Activated naive CD4-positive, alpha-beta T cell treated with anti-CD3 and anti-CD28 coated beads, Interleukin-2, amount 50 U/mL, for 72 hours (primary cell): ENCODE measurements at regions not wholly inside any gene's neighbourhood (a gene's known extent, or its start where the extent isn't known, plus 50 kb on each side); places are given as distances from the start of the nearest gene placed in this dataset.
A peak's percentile ranks its signal among the peaks of the same experiment; 100 is the strongest.
"Not testable (repeated sequence)": the region's sequence is repeated elsewhere in the genome, so short reads cannot be mapped to it uniquely, and the experiment has no call there.

Experiments used
- ATAC-seq, 2 donors: fragments of 150-1000 bp; cut with Tn5 transposase; 2 replicates each; pipeline ENCODE4 v1.10.0; 2021; ENCODE audit warnings: mild to moderate bottlenecking in 2 of 2, moderate library complexity in 2 of 2
- DNase-seq, 2 donors: peaks; one replicate each; pipeline ENCODE4 v3.0.0; 2021 to 2022; ENCODE audit warnings: low spot score in 2 of 2
- H3K27ac Mint-ChIP-seq, 2 donors: one replicate each; pipeline ENCODE4 v1.8.0; 2022; ENCODE audit warnings: mild to moderate bottlenecking in 2 of 2, mixed read lengths in 2 of 2
- H3K36me3 Mint-ChIP-seq, 2 donors: one replicate each; pipeline ENCODE4 v1.8.0; 2022; ENCODE audit warnings: mixed read lengths in 2 of 2
- H3K9me3 Mint-ChIP-seq, 2 donors: one replicate each; pipeline ENCODE4 v1.8.0; 2022; ENCODE audit warnings: mixed read lengths in 2 of 2

DNA sequence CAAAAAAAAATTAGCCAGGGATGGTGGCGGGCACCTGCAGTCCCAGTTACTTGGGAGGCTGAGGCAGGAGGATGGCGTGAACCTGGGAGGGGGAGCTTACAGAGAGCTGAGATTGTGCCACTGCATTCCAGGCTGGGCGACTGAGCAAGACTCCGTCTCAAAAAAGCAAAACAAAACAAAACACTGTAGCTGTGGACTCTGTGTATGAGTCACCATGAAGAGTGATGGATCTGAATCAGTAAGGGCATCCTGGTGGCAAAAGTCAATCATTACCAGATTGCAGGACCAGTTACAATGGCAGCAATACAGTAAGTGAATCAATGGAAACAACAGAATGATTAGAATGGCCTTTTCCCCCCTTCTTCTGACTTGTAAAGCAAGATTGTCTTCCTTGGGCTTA, 113.7 kb upstream of the CCDC180 start:
- not testable (repeated sequence) for H3K27ac Mint-ChIP-seq

DNA sequence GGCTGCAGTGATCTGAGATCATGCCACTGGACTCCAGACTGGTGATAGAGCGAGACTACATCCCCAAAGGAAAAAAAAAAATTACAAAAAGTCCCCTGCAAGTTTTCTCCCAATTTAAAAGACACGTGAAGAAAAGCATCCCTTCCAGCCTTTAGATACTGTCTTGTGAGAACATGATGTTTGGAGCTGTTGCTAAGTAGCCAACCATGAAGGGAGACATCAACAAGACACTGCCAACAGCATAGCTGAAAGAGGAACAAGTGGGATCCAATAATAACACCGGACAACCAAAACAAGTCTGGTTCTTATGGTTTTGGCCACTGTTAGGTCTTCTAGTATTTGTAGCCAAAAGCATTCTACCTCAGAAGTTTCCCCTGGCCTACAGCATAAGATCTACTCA, 118.9 kb upstream of the CCDC180 start:
- Mint-ChIP-seq H3K27ac (no peak overlapping the region), H3K36me3 (peaks cover 0 to 6% of the 10 kb centered on the region in 2 donors), H3K9me3 (no peaks in the 10 kb centered on the region)
- DNase-seq, result no peak
- ATAC-seq, result no peak

More for the DNA sequence above, 113.7 kb upstream of the CCDC180 start:
- DNase-seq, H3K9me3 Mint-ChIP-seq, H3K36me3 Mint-ChIP-seq: not testable (repeated sequence)
- peak in 1 of 2 donors; percentile 57 for ATAC-seq

DNA sequence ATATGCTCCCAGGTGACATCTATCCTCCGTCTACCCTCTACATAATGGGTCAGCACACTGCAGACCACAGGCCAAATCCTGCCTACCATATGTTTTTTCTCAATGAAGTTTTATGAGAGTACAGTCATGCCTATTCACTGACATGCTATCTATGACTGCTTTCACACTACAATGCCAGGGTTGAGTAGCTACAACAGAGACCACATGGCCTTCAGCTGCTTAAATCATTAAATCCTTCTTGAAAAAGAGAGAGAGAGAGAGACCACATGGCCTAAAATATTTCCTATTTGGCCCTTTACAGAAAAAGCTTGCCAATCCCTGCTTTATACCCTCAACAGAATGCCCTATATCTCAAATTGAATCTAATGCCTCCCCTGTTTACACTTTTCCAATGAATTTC, 119.8 kb upstream of the CCDC180 start:
- H3K27ac Mint-ChIP-seq, H3K9me3 Mint-ChIP-seq, DNase-seq, H3K36me3 Mint-ChIP-seq, ATAC-seq: not testable (repeated sequence)

DNA sequence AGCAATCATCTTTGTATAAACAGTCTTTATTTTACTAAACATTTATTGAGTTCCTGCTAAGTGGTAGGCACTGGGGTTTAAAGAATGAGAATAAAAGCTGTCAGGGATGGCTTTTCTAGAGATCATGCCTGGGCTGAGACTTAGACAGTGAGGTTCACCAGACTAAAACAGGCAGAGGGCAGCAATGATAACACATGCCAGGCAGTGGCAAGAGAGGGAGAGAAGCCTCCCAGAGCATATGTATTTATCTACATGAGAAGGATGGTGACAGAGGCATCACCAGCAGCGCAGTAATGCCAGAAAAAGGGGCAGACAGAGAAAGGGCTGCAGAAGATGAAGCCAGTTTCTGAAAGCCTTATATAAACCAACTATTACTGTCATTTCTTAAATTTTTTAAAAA, 121.0 kb upstream of the CCDC180 start:
- Mint-ChIP-seq H3K9me3 (no peaks in the 10 kb centered on the region), H3K36me3 (no peaks in the 10 kb centered on the region), H3K27ac (no peak overlapping the region)
- DNase-seq (no peak), ATAC-seq (no peak)

DNA sequence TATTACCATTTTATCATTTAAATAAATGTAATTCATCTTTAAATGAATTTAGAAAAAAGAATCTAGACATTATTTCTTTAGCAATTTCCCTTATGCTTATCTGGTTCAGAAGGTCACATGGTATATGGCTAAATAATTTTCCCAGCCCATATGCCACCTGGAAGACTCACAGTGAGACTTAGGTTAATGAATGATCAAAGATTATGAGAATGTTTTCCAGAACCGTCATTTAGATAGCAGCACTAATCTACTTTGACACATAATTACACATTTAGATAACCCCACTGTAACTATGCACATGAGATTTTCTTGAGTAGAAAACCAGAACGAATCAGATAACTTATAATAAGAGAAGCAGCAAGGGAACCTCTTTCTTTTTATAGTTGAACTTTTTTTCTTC, 124.9 kb upstream of the CCDC180 start:
- H3K36me3 Mint-ChIP-seq, H3K9me3 Mint-ChIP-seq, H3K27ac Mint-ChIP-seq, ATAC-seq, DNase-seq: not testable (repeated sequence)

DNA sequence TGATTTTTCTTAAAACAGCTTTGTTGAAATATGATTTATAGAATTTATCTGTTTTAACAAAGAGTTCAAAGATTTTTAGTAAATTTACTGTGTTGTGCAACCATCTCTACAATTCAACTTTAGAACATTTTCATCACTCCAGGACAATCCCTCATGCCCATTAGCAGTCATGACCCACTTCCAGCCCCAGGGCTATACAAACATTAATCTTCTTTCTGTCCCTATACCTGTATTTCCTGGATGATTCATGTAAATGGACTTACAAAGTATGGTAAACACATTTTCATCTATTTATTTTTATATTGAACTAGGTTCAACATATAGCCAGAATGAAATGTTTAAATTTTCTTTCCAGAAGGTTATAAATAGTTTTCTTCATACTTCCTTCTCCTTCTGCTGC, 127.8 kb upstream of the CCDC180 start:
- DNase-seq (no peak), ATAC-seq (no peak)
- Mint-ChIP-seq H3K27ac (no peak overlapping the region), H3K36me3 (peaks cover 0 to 2% of the 10 kb centered on the region in 2 donors), H3K9me3 (peaks cover 0 to under 1% of the 10 kb centered on the region in 2 donors)

DNA sequence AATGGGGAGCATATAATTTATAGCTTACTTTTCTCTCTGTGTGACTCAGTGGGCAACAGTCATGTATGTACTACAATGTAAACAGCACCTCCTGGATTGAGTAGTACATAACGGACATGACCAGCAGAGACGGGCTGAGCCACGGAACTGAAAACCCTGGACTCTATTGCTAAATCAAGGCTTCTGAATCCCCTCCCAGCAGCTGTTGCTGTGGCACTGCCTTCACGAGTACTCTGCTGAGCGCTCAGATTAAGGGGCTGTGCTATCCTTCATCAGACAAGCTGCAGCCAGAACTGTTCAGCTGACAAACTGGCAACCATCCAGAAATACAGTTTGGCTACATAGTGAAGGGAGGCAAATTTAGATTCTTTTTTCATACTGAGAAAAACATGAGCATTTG, 131.3 kb upstream of the CCDC180 start:
- ATAC-seq (peak in 1 of 2 donors; percentile 26), DNase-seq (no peak)
- Mint-ChIP-seq H3K27ac (no peak overlapping the region), H3K36me3 (peaks cover 4 to 9% of the 10 kb centered on the region in 2 donors), H3K9me3 (peaks cover 6 to 7% of the 10 kb centered on the region in 2 donors)

DNA sequence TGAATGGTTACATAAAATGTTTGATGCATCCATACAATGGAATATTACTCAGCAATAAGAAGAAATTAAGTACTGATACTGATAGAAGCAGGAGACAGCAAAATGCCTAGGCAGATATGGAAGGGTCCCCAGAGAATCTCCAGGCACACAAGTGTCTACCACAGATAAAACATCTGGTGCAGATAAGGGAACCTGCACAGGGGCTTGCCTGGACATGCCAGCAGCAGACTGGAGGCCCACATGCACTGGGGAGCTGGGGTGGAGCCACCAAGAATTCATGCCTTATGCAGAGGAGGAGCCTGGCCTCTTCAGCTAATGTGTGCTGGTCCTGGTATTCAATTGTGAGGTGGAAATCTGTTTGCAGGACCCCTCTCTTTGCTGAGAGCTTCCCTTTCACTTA, 129.2 kb upstream of the CTSV start:
- H3K9me3 Mint-ChIP-seq, DNase-seq, H3K36me3 Mint-ChIP-seq, ATAC-seq: not testable (repeated sequence)
- peak overlapping the region in 1 of 2 donors; percentile 36 for H3K27ac Mint-ChIP-seq

DNA sequence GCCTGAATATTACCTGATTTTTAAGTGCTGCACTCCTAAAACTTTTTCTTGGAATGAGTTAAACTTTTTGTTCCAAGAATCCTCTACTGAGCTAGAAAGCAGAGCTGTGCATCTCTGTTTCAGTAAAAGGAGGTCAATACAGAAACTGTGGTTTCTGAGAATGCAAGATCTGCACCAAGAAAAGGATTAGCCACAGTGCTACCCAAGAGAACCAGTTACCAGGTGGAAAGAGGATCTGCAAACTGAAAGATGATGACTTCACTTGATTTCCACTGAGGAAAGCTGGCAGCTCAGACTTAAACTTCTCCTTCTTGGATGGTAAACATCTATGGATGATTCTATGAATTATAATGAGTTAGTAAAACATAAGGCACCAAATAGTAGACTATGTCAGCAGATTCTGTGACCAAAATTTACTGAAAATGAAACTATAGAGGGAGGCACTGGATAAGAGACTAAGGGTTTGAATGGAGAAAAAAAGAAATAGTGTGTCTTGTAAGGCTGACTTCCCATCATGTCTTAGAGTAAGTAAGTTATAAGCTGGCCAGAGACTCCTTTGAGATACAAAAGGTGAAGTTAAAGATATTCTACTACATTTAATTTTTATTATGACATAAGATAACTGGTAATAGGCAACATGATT, 127.7 kb upstream of the CTSV start:
- not testable (repeated sequence) for H3K36me3 Mint-ChIP-seq, DNase-seq, H3K27ac Mint-ChIP-seq, H3K9me3 Mint-ChIP-seq, ATAC-seq

DNA sequence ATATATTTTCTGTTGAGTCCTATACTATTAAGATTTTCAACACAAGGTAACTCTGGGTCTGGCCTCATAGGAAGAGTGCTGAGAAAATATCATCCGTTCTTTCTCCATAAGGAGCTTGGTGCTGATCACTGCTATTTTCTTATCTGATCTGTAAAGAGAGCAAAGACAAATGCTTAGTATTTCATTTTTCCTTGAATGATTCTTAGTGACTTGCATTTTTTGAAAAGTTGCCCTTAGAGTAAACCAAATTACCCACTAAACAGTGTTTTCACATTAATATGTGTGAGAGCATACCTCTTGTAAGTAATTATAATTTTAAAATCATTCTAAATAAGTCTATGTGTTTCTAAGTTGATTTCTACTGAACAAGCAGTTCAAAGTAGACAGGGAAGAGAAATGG, 121.3 kb upstream of the CTSV start:
- Mint-ChIP-seq H3K27ac (no peak overlapping the region), H3K36me3 (no peaks in the 10 kb centered on the region), H3K9me3 (no peaks in the 10 kb centered on the region)
- DNase-seq (no peak), ATAC-seq (no peak)

DNA sequence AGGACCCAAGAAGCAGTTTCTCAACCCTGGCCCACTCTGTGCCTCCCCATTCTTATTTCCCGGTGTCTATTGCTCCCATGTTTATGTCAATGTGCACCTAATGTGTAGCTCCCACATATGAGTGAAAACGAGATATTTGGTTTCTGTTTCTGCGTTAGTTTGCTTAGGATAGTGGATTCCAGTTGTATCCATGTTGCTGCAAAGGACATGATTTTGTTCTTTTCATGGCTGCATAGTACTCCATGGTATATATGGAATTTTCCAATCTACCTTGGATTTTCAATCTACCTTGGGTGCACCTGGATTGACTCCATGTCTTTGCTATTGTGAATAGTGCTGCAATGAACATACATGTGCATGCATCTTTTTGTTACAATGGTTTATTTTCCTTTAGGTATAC, 119.8 kb upstream of the CTSV start:
- DNase-seq, H3K36me3 Mint-ChIP-seq, ATAC-seq: not testable (repeated sequence)

DNA sequence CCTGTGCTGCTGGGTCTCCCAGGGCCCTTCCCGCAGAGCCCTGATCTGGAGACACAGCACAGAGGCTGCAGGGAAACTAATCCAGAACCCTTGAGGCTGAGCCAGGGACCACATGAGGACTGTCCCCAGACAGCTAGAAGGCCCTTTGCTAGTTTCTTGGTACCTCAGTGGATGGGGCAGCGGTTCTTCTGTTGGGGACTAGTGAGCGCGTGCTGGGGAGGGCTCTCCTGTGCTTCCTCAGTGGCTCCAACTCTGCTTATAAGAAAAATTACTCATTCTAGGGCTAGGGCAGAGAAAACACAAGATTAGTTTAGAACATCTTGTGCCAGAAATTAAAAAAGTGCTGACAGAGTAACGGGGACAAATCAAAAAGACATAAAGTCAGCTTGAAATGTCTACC, 116.5 kb upstream of the CTSV start:
- not testable (repeated sequence) for DNase-seq, H3K9me3 Mint-ChIP-seq, H3K27ac Mint-ChIP-seq, ATAC-seq, H3K36me3 Mint-ChIP-seq

More for the DNA sequence above, 119.8 kb upstream of the CTSV start:
- not testable (repeated sequence) for H3K9me3 Mint-ChIP-seq, H3K27ac Mint-ChIP-seq

DNA sequence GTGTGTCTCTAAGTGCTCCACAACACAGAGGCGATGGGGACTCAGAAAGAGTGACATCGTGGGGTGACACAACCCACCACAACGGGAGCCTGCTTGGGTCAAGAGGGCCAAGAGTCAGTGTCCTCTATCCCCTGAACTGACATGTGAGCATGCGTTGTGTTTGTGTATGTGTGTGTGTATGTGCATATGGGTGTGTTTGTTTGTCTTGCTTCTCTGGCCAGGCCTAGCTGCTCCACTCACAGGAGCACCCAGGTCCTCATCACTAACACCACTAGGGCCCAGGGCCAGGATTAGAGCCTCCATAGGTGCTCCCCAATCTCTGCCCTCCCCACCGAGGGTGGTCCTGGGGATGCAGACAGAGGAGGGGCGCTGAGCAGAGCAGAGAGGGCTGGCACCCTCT, 115.0 kb upstream of the CTSV start:
- ATAC-seq, result no peak
- Mint-ChIP-seq H3K36me3 (peaks cover 0 to 4% of the 10 kb centered on the region in 2 donors), H3K9me3 (no peaks in the 10 kb centered on the region)

DNA sequence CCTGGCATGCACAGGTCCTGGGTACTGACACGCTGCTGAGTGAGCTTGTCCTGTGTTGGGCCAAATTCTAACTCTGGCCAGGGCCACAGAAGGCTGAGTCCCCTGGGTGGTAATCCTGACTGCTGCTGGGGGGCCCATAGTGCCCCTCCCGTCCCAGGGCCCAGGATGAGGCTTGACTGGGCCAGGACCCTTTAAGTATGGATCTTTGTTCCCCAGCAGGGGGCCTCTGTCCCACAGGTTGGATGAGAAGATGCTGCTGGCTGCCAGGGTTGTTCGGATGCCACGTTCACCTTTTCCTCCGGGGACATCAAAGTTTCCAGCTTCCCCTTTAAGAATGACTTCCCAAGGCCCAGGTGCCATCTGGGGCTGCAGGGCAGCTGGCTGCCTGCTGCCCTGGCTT, 114.2 kb upstream of the CTSV start:
- H3K36me3 Mint-ChIP-seq, DNase-seq, H3K9me3 Mint-ChIP-seq, ATAC-seq: not testable (repeated sequence)
- H3K27ac Mint-ChIP-seq, result peak overlapping the region in 1 of 2 donors; percentile 79

More for the DNA sequence above, 115.0 kb upstream of the CTSV start:
- no peak overlapping the region for H3K27ac Mint-ChIP-seq
- no peak for DNase-seq

DNA sequence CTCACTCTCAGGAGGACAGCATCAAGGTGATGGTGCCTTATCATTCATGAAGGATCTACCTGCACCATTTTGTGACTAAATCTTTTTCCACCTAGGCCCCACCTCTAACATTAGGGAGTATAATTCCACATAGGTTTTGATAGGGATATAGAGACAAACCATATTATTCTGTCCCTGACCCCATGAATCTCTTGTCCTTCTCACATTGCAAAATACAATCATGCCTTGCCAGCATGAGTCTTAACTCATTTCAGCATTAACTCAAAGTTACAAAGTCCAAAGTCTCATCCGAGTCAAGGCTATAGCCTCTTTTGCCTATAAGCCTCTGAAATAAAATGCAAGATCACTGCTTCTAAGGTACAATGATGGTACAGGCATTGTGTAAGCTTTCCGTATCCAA, 111.5 kb upstream of the CTSV start:
- ATAC-seq, H3K27ac Mint-ChIP-seq, DNase-seq, H3K36me3 Mint-ChIP-seq, H3K9me3 Mint-ChIP-seq: not testable (repeated sequence)

DNA sequence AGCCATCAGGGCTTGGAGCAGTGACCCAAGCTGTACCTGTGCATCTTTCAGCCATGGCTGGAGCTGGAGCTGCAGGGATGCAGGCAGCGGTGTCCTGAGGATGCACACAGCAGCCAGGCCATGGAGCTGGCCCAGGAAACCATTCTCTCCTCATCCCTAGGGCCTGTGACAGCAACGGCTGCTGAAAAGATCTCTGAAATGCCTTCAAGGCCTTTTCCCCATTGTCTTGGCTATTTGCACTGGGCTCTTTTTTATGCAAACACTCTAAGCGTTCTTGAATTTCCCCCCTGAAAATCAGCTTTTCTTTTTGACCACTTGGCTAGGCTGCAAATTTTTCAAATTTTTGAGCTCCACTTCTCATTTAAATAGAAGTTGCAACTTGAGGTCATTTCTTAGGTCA, 109.5 kb upstream of the CTSV start:
- H3K36me3 Mint-ChIP-seq, H3K9me3 Mint-ChIP-seq, ATAC-seq, DNase-seq, H3K27ac Mint-ChIP-seq: not testable (repeated sequence)

DNA sequence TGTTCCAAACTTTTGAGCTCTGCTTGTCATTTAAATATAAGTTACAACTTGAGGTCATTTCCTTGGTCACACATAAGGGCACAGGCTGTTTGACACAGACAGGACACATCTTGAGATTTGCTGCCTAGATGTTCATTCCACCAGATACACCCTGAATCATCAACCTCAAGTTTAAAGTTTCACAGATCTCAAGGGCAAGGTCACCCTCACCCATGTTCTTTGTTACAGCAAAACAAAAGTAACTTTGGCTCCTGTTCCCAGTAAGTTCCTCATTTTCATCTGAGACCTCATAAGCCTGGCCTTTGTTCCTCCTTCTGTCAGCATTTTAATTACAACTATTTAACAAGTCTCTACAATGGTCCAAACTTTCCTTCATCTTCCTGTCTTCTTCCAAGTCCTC, 106.7 kb upstream of the CTSV start:
- DNase-seq, ATAC-seq: not testable (repeated sequence)

DNA sequence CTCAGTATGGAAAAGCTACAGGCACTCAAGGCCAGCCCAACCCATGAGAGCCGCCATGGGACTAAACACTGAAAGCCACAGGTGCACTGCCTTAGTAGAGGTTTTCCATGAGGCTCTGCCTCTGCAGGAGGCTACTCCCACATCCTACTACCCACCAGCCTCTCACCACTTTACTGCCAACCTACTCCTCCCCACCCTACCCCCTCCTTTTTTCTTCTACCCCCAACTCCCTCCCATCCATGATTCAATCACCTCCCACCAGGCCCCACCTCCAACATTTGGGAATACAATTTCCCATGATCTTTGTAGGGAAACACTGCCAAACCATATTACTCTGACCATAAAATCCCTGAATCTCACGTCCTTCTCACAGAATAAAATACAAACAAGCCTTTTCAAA, 101.6 kb upstream of the CTSV start:
- no peaks in the 10 kb centered on the region for H3K36me3 Mint-ChIP-seq
- ATAC-seq (no peak), DNase-seq (no peak)
- H3K27ac Mint-ChIP-seq, result no peak overlapping the region
- H3K9me3 Mint-ChIP-seq, result peaks cover 0 to 4% of the 10 kb centered on the region in 2 donors

More for the DNA sequence above, 106.7 kb upstream of the CTSV start:
- not testable (repeated sequence) for H3K36me3 Mint-ChIP-seq, H3K9me3 Mint-ChIP-seq, H3K27ac Mint-ChIP-seq
